ENCODE measurements at regions not wholly inside any gene's neighbourhood (a gene's known extent, or its start where the extent isn't known, plus 50 kb on each side); places are given as distances from the start of the nearest gene placed in this dataset.

DNA sequence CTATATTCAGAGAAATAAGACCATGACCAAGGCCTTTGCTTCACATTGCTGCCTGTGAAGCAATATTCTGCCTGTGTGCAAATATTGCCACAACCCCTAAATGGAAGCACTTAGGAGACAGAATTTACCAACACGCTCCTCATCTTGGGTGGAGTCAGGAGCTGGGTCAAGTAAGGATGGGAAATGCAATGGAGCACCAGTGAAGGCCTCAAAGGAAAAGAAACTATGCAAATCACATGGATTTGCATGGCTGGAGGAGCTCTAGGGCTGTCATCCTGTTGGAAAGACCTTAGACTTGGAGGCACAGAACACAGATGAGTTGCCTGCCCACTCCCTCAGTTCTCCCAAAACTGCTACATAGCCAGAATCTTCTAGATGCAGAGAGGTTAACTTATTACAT is 435.5 kb downstream of the SIPA1L2 start:
- H2AFZ ChIP-seq (ENCODE audit: low read depth, low read length) = no peak overlapping the region
- WGBS (ENCODE audit: insufficient coverage, low coverage, missing lambda C conversion rate) = 0% methylated on average over 1 of the region's 1 CpG
- no peak for DNase-seq (ENCODE audit: extremely low read depth in 1 of 4, low spot score in 3 of 4)
- no peaks in the 10 kb centered on the region for H3K27me3 ChIP-seq (ENCODE audit: control insufficient read depth in 2 of 2, insufficient read depth in 2 of 2, low read length in 2 of 2)
- ChIA-PET CTCF (ENCODE audit: low intra/inter-chr PET ratio) (no interaction called here), POLR2A (no interaction called here)
- H3K9ac ChIP-seq (ENCODE audit: insufficient read depth in 1 of 2, low read depth in 2 of 2, low read length in 2 of 2) = no peak overlapping the region
- TF ChIP-seq, protein P1, sequence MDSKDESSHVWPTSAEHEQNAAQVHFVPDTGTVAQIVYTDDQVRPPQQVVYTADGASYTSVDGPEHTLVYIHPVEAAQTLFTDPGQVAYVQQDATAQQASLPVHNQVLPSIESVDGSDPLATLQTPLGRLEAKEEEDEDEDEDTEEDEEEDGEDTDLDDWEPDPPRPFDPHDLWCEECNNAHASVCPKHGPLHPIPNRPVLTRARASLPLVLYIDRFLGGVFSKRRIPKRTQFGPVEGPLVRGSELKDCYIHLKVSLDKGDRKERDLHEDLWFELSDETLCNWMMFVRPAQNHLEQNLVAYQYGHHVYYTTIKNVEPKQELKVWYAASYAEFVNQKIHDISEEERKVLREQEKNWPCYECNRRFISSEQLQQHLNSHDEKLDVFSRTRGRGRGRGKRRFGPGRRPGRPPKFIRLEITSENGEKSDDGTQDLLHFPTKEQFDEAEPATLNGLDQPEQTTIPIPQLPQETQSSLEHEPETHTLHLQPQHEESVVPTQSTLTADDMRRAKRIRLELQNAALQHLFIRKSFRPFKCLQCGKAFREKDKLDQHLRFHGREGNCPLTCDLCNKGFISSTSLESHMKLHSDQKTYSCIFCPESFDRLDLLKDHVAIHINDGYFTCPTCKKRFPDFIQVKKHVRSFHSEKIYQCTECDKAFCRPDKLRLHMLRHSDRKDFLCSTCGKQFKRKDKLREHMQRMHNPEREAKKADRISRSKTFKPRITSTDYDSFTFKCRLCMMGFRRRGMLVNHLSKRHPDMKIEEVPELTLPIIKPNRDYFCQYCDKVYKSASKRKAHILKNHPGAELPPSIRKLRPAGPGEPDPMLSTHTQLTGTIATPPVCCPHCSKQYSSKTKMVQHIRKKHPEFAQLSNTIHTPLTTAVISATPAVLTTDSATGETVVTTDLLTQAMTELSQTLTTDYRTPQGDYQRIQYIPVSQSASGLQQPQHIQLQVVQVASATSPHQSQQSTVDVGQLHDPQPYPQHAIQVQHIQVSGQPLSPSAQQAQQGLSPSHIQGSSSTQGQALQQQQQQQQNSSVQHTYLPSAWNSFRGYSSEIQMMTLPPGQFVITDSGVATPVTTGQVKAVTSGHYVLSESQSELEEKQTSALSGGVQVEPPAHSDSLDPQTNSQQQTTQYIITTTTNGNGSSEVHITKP (IDR thresholded peaks at IDR 0.05; ENCODE audit: partially characterized antibody) = no peak
- TF ChIP-seq, protein P2, sequence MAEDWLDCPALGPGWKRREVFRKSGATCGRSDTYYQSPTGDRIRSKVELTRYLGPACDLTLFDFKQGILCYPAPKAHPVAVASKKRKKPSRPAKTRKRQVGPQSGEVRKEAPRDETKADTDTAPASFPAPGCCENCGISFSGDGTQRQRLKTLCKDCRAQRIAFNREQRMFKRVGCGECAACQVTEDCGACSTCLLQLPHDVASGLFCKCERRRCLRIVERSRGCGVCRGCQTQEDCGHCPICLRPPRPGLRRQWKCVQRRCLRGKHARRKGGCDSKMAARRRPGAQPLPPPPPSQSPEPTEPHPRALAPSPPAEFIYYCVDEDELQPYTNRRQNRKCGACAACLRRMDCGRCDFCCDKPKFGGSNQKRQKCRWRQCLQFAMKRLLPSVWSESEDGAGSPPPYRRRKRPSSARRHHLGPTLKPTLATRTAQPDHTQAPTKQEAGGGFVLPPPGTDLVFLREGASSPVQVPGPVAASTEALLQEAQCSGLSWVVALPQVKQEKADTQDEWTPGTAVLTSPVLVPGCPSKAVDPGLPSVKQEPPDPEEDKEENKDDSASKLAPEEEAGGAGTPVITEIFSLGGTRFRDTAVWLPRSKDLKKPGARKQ (CRISPR knock-in tag; IDR thresholded peaks at IDR 0.05) = no peak
- no peak for TF ChIP-seq ZNF197 (CRISPR knock-in tag; IDR thresholded peaks at IDR 0.05; ENCODE audit: low read depth)
- H3K9me1 ChIP-seq (ENCODE audit: control insufficient read depth, insufficient read depth, low read length) = no peaks in the 10 kb centered on the region
- intact Hi-C loops (cut with micrococcal nuclease) = no loop called here
- H4K20me1 ChIP-seq (replicated peaks; ENCODE audit: control insufficient read depth, insufficient read depth, low read length) = no peaks in the 10 kb centered on the region
- H3K4me2 ChIP-seq (ENCODE audit: insufficient read depth, low read length) = no peak overlapping the region
- H3K79me2 ChIP-seq (ENCODE audit: control insufficient read depth, insufficient read depth, low read length) = no peaks in the 10 kb centered on the region
- in situ Hi-C loops (cut with MboI) = no loop called here
- H3K4me1 ChIP-seq (replicated peaks in 1 of 2; ENCODE audit: control insufficient read depth in 2 of 2, insufficient read depth in 2 of 2, low read length in 2 of 2) = no peaks in the 10 kb centered on the region
- H3K4me3 ChIP-seq = no peak overlapping the region
- H3K36me3 ChIP-seq (ENCODE audit: control insufficient read depth, insufficient read depth, low read length) = no peaks in the 10 kb centered on the region
- no peak for FAIRE-seq
- no TSS peak for BruUV-seq (replicated peaks)
- H3K27ac ChIP-seq (ENCODE audit: extremely low read depth, low read depth, low read length) = no peak overlapping the region
- ATAC-seq = no peak
- H3K9me3 ChIP-seq (replicated peaks; ENCODE audit: control insufficient read depth, insufficient read depth, low read depth, low read length) = no peaks in the 10 kb centered on the region; the same call in 1 of the 2 replicates

All from K562 (cell line).